ENCODE measurements at regions not wholly inside any gene's neighbourhood (a gene's known extent, or its start where the extent isn't known, plus 50 kb on each side); places are given as distances from the start of the nearest gene placed in this dataset.
"Not testable (repeated sequence)": the region's sequence is repeated elsewhere in the genome, so short reads cannot be mapped to it uniquely, and the experiment has no call there.

DNA sequence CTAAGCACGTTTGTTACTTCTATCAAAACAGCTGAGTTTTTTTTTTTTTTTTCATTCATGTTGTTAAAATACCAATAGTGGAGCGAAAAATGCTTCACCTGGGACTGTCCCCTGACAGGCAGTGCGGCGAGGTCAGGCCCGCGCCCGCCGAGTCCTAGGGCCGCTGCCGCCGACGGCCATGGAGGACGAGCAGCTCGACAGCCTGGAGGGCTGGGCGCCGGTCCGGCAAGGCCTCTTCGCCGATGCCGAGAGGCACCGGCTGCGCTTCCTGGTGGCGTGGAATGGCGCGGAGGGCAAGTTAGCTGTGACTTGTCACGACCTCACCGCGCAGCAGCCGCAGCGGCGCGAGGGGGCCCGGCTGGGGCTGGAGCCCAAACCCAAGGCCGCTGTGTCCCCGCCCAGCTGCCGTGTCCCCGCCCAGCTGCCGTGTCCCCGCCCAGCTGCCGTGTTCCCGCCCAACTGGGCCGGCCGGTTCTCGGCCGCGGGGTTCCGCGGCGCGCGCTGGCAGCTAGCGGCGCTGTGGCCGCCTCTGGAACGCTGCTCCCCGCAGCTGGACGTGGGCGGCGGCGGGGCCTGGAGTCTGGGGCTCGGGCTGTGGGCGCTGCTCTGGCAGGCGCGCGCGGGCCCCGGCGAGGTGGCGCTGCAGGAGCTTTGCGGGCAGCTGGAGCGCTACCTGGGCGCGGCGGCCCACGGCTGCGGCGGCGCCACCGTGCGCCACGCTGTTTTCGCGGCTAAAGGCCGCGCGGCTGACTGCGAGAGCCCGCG lies 56.7 kb upstream of the GOLGA8R start:
- H3K9me3 Mint-ChIP-seq, H3K36me3 Mint-ChIP-seq, H3K4me3 Mint-ChIP-seq, H3K4me1 Mint-ChIP-seq, H3K27me3 Mint-ChIP-seq, H3K27ac Mint-ChIP-seq: not testable (repeated sequence)
- ATAC-seq (ENCODE audit: low read depth in 2 of 2) (peak; percentile 81 to 92), DNase-seq (peak; percentile 70)

DNA sequence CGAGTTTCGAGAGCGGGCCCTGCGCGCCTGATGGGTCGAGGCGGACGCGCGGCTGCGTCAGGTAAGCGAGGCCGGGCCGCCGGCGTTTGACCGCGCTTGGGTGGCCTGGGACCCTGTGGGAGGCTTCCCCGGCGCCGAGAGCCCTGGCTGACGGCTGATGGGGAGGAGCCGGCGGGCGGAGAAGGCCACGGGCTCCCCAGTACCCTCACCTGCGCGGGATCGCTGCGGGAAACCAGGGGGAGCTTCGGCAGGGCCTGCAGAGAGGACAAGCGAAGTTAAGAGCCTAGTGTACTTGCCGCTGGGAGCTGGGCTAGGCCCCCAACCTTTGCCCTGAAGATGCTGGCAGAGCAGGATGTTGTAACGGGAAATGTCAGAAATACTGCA lies 57.3 kb upstream of the GOLGA8R start:
- not testable (repeated sequence) for H3K4me1 Mint-ChIP-seq; DNase-seq; H3K27ac Mint-ChIP-seq; ATAC-seq (ENCODE audit: low read depth in 2 of 2); H3K9me3 Mint-ChIP-seq; H3K27me3 Mint-ChIP-seq; H3K4me3 Mint-ChIP-seq; H3K36me3 Mint-ChIP-seq

- H3K4me3 Mint-ChIP-seq, H3K4me1 Mint-ChIP-seq, H3K9me3 Mint-ChIP-seq, H3K27ac Mint-ChIP-seq, DNase-seq, H3K27me3 Mint-ChIP-seq, H3K36me3 Mint-ChIP-seq: not testable (repeated sequence)
- peak in 1 of 2 donors; percentile 6 for ATAC-seq (ENCODE audit: low read depth in 2 of 2)
These were observed 57.9 kb upstream of the GOLGA8R start for GRCh38 chr15:30471817-30472551.

GRCh38 chr15:30484887-30485286 lies 67.0 kb upstream of the GOLGA8Q start:
- not testable (repeated sequence) for H3K27ac Mint-ChIP-seq; ATAC-seq (ENCODE audit: low read depth in 2 of 2); DNase-seq; H3K27me3 Mint-ChIP-seq; H3K4me1 Mint-ChIP-seq; H3K4me3 Mint-ChIP-seq; H3K36me3 Mint-ChIP-seq; H3K9me3 Mint-ChIP-seq

GRCh38 chr15:30489237-30489636 lies 62.6 kb upstream of the GOLGA8Q start:
- ATAC-seq (ENCODE audit: low read depth in 2 of 2); H3K36me3 Mint-ChIP-seq; DNase-seq; H3K27ac Mint-ChIP-seq; H3K4me1 Mint-ChIP-seq; H3K9me3 Mint-ChIP-seq; H3K27me3 Mint-ChIP-seq; H3K4me3 Mint-ChIP-seq: not testable (repeated sequence)

DNA sequence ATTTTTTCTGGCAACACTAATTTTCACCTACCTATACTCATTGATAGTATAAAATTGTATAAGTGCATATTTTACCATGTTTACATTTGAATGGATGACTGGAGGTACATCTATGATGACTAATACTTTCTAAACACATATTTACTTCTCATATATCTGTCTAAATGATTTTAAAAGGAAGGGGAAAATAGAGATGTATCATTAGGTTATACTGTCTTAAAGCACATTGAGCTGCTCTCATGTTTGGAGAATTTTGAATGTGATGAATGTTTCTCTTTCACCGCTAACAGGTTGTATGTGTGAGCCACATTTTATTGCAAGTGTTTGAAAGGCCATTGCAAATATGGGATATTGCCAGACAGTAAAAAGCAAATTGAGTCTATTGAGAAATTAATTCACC lies 61.5 kb upstream of the GOLGA8Q start:
- not testable (repeated sequence) for H3K27me3 Mint-ChIP-seq; H3K4me3 Mint-ChIP-seq; H3K4me1 Mint-ChIP-seq; ATAC-seq (ENCODE audit: low read depth in 2 of 2); H3K9me3 Mint-ChIP-seq; H3K36me3 Mint-ChIP-seq; DNase-seq
- peak overlapping the region in 1 of 6 donors; percentile 54 for H3K27ac Mint-ChIP-seq

DNA sequence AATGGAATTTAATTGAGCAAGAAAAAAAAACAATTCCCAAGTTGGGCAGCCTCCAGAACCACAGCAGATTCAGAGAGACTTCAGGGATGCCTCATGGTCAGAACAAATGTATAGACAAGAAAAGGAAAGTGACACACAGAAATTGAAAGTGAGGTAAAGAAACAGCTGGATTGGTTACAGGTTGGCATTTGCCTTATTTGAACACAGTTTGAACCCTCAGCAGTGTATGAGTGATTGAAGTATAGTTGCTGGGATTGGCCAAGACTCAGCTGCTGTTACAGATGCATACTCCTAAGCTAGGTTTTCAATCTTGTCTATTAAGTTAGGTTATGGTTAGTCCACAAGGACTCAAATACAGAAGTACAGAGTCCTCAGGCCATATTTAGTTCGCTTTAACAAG lies 57.9 kb upstream of the GOLGA8Q start:
- H3K27me3 Mint-ChIP-seq; DNase-seq; ATAC-seq (ENCODE audit: low read depth in 2 of 2); H3K36me3 Mint-ChIP-seq; H3K4me3 Mint-ChIP-seq; H3K4me1 Mint-ChIP-seq; H3K27ac Mint-ChIP-seq; H3K9me3 Mint-ChIP-seq: not testable (repeated sequence)

- not testable (repeated sequence) for H3K4me3 Mint-ChIP-seq; H3K4me1 Mint-ChIP-seq; H3K9me3 Mint-ChIP-seq; H3K36me3 Mint-ChIP-seq; H3K27ac Mint-ChIP-seq; H3K27me3 Mint-ChIP-seq; ATAC-seq (ENCODE audit: low read depth in 2 of 2); DNase-seq
These were observed 54.6 kb upstream of the GOLGA8Q start for GRCh38 chr15:30497275-30497674.

DNA sequence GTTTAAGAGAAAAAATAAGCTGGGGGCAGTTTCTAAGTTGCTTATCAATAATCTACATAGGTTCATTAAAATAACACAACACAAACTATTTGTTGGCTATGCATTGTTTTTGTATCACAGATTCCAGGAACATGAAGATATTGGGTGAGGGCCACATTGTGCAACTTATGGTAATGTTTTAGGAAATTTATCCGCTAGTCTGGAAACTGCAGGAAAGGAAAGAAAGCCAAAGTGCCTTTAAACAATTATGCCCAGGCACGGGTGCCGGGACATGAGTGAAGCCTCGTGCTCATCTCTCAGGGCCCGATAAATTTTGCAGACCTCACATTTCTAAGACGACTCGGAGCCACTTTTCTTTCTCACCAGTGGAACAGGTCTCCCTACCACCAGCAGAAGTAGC lies 52.6 kb upstream of the GOLGA8Q start:
- ATAC-seq (ENCODE audit: low read depth in 2 of 2); H3K27me3 Mint-ChIP-seq; H3K9me3 Mint-ChIP-seq; H3K4me3 Mint-ChIP-seq; H3K27ac Mint-ChIP-seq; H3K4me1 Mint-ChIP-seq; DNase-seq; H3K36me3 Mint-ChIP-seq: not testable (repeated sequence)

DNA sequence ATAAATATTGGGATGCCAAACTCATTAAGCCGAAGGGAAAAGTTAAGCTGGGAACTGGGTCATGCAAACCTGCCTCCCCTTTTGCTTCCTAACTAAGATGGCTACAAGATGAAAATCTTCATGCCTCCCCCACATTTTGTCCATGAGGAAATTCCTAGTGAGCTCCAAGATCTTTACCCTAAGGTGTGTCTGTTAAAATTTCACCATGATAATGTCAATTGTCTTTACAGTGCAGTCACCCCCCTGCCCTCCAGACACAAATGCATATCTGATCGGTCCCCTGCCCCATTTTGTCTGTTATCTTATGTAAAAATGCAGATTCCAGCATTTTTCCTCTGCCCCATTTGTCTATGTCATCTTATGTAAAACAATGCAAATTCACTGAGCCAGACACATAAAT lies 51.3 kb upstream of the GOLGA8Q start:
- not testable (repeated sequence) for H3K36me3 Mint-ChIP-seq; H3K4me1 Mint-ChIP-seq; ATAC-seq (ENCODE audit: low read depth in 2 of 2); H3K27me3 Mint-ChIP-seq; H3K27ac Mint-ChIP-seq; DNase-seq; H3K9me3 Mint-ChIP-seq; H3K4me3 Mint-ChIP-seq
